Kidney (tissue), 13 donors: ENCODE measurements at regions not wholly inside any gene's neighbourhood (a gene's known extent, or its start where the extent isn't known, plus 50 kb on each side); places are given as distances from the start of the nearest gene placed in this dataset.
A peak's percentile ranks its signal among the peaks of the same experiment; 100 is the strongest.

Experiments
- DNase-seq, 5 donors: peaks; one replicate each; pipeline ENCODE4 v3.0.0-alpha.2; 2013 to 2020
- FAIRE-seq: peaks from 2 replicates; lab custom pipeline; 2012; peaks lifted over from hg19 to GRCh38; lab: Jason Lieb, UNC
- H3K27ac ChIP-seq, 2 donors: one replicate each; pipeline ENCODE4 v1.7.0; 2013; ENCODE audit warnings: low read depth in 2 of 2, low read length in 2 of 2, inconsistent platforms in 1 of 2
- H3K27me3 ChIP-seq: one replicate; pipeline ENCODE4 v1.7.1; 2013; ENCODE audit warnings: low read length, inconsistent platforms; ENCODE audit not compliant: control insufficient read depth, insufficient read depth
- H3K36me3 ChIP-seq, 3 donors: one replicate each; pipeline versions ENCODE4 v1.7.0 to v1.7.1; 2013; ENCODE audit warnings: low read length in 3 of 3, control low read depth in 1 of 3, inconsistent platforms in 1 of 3; ENCODE audit not compliant: insufficient read depth in 3 of 3, control insufficient read depth in 2 of 3
- H3K4me1 ChIP-seq, 3 donors: one replicate each; pipeline versions ENCODE4 v1.7.0 to v1.7.1; 2013; ENCODE audit warnings: low read length in 3 of 3, inconsistent platforms in 1 of 3, low read depth in 1 of 3; ENCODE audit not compliant: control insufficient read depth in 2 of 3, insufficient read depth in 2 of 3
- H3K4me3 ChIP-seq, 3 donors: one replicate each; pipeline versions ENCODE4 v1.7.0 to v1.8.1; 2013; ENCODE audit warnings: low read length in 3 of 3, control low read depth in 1 of 3, inconsistent platforms in 1 of 3
- H3K9ac ChIP-seq, 3 donors: one replicate each; pipeline versions ENCODE4 v1.7.0 to v1.7.1; 2013; ENCODE audit warnings: low read length in 3 of 3, control low read depth in 1 of 3, inconsistent platforms in 1 of 3
- H3K9me3 ChIP-seq, 3 donors: one replicate each; pipeline versions ENCODE4 v1.7.0 to v1.7.1; 2013; ENCODE audit warnings: low read length in 3 of 3, control low read depth in 1 of 3, inconsistent platforms in 1 of 3; ENCODE audit not compliant: control insufficient read depth in 2 of 3, insufficient read depth in 1 of 3
- intact Hi-C: fragments of 100-400 bp; cut with DNase I; formaldehyde crosslinking; loops from one replicate; pipeline ENCODE4 v1.11.1; 2022
- TF ChIP-seq, protein P1 (sequence below): IDR thresholded peaks from 3 replicates; pipeline ENCODE4 v1.5.1; 2012; ENCODE audit warnings: mild to moderate bottlenecking, moderate library complexity, borderline replicate concordance; ENCODE audit not compliant: insufficient read depth; ENCODE audit errors: extremely low read depth
- donor health status: control.
- donor health status: control.
- donor health status: control.
- donor health status: control.
- donor health status: control.
- donor health status: DM: yes; HTN: yes; CAD: no.
- donor health status: Normal renal cell carcinoma (clear cell type).

- DNase-seq (peak in 1 of 5 donors; percentile 21), FAIRE-seq (no peak)
- intact Hi-C loops = no loop called here
- H3K36me3 ChIP-seq = no peaks in the 10 kb centered on the region
- H3K9ac ChIP-seq = no peak overlapping the region
- no peak overlapping the region for H3K27ac ChIP-seq
- H3K4me3 ChIP-seq = no peak overlapping the region
- TF ChIP-seq, protein P1, sequence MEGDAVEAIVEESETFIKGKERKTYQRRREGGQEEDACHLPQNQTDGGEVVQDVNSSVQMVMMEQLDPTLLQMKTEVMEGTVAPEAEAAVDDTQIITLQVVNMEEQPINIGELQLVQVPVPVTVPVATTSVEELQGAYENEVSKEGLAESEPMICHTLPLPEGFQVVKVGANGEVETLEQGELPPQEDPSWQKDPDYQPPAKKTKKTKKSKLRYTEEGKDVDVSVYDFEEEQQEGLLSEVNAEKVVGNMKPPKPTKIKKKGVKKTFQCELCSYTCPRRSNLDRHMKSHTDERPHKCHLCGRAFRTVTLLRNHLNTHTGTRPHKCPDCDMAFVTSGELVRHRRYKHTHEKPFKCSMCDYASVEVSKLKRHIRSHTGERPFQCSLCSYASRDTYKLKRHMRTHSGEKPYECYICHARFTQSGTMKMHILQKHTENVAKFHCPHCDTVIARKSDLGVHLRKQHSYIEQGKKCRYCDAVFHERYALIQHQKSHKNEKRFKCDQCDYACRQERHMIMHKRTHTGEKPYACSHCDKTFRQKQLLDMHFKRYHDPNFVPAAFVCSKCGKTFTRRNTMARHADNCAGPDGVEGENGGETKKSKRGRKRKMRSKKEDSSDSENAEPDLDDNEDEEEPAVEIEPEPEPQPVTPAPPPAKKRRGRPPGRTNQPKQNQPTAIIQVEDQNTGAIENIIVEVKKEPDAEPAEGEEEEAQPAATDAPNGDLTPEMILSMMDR = no peak
- no peaks in the 10 kb centered on the region for H3K27me3 ChIP-seq
- H3K9me3 ChIP-seq = no peaks in the 10 kb centered on the region
- H3K4me1 ChIP-seq = no peaks in the 10 kb centered on the region
Observed at GRCh38 chr5:113875096-113875495, 361.6 kb downstream of the YTHDC2 start.

DNA sequence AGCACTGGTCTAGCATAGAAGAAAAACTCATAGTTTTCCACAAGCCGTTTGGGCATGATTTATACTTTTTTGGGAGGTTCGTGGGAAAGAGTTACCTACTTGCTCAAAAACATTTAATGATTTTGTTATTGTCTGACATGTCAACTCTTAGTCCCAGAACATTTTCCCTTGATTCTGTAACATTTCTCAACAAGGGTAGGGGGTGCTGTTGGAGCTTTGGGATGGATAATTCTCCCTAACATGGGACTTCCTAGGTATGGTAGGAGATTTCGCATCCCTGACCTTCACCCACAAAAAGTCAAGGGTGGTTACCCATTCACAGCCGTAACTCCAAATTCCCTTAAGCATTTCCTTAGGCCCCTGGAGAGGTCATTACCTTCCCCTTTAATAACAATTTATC lies 378.0 kb downstream of the YTHDC2 start:
- FAIRE-seq (no peak), DNase-seq (no peak)
- H3K27me3 ChIP-seq = no peaks in the 10 kb centered on the region
- no peaks in the 10 kb centered on the region for H3K36me3 ChIP-seq
- H3K9me3 ChIP-seq = no peaks in the 10 kb centered on the region
- TF ChIP-seq, protein P1 = no peak
- H3K4me3 ChIP-seq = no peak overlapping the region
- no peaks in the 10 kb centered on the region for H3K4me1 ChIP-seq
- H3K9ac ChIP-seq = no peak overlapping the region
- intact Hi-C loops = no loop called here
- H3K27ac ChIP-seq = no peak overlapping the region

- FAIRE-seq = no peak
- no peak overlapping the region for H3K9ac ChIP-seq
Observed at GRCh38 chr5:113896789-113897188, 383.3 kb downstream of the YTHDC2 start.

DNA sequence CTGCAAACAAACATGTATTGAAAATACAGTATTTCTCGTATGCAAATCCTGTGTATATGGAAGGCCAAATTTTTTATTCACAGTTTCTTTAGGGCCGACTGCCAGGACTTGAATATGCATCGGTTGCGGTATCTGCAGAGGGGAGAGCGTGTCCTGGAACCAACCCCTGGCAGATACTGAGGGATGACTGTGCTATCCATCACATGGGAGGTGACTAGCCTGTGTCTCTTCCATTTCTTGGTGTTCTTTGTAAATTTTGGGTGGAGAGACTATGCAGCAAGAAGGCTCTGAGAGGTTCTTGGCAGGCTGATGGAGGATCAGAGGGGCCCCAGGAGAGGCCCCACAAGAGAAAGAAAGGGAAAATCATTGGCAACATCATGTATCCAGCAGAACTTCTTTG lies 384.3 kb downstream of the YTHDC2 start:
- DNase-seq (no peak), FAIRE-seq (no peak)
- no peak overlapping the region for H3K9ac ChIP-seq
- H3K4me3 ChIP-seq = no peak overlapping the region
- TF ChIP-seq, protein P1 = no peak
- no peaks in the 10 kb centered on the region for H3K4me1 ChIP-seq
- H3K36me3 ChIP-seq = no peaks in the 10 kb centered on the region
- H3K27me3 ChIP-seq = no peaks in the 10 kb centered on the region
- intact Hi-C loops = no loop called here
- H3K27ac ChIP-seq = no peak overlapping the region
- H3K9me3 ChIP-seq = no peaks in the 10 kb centered on the region

More at GRCh38 chr5:113896789-113897188, 383.3 kb downstream of the YTHDC2 start:
- Histone ChIP-seq H3K36me3 (no peaks in the 10 kb centered on the region), H3K27me3 (no peaks in the 10 kb centered on the region), H3K4me3 (no peak overlapping the region), H3K27ac (no peak overlapping the region), H3K4me1 (no peaks in the 10 kb centered on the region), H3K9me3 (no peaks in the 10 kb centered on the region)
- intact Hi-C loops = no loop called here
- TF ChIP-seq, protein P1 = no peak
- DNase-seq = no peak
